IMR-90 (cell line): ENCODE measurements at regions not wholly inside any gene's neighbourhood (a gene's known extent, or its start where the extent isn't known, plus 50 kb on each side); places are given as distances from the start of the nearest gene placed in this dataset.

Experiments used
- ATAC-seq: fragments of 200-7000 bp; cut with Tn5 transposase; 2 replicates; pipeline ENCODE4 v1.9.1; 2020; ENCODE audit warnings: low read depth, mild to moderate bottlenecking, moderate library complexity
- BruUV-seq: library from RNA; stranded (reverse); fragments of 400-500 nt; replicated peaks from 2 replicates; lab custom pipeline; 2021; lab: Mats Ljungman, UMichigan
- CTCF ChIA-PET: fragments of 300-600 bp; formaldehyde crosslinking; extraction: SDS; loops from one replicate; lab custom pipeline; 2021; ENCODE audit warnings: antibody characterized with exemption; lab: Yijun Ruan, JAX
- POLR2A ChIA-PET: fragments of 300-600 bp; sonication (Branson Sonifier 250); formaldehyde crosslinking; loops from one replicate; lab custom pipeline; 2022; ENCODE audit warnings: antibody characterized with exemption; ENCODE audit not compliant: unreplicated experiment; lab: Charles Lee
- DNase-seq: peaks from one replicate; pipeline ENCODE4 v3.0.0; 2013
- H2AFZ ChIP-seq: replicated peaks from 2 replicates; pipeline ENCODE3; 2013; ENCODE audit warnings: low read length, mild to moderate bottlenecking; ENCODE audit not compliant: poor library complexity
- H2AK5ac ChIP-seq: 2 replicates; pipeline ENCODE4 v1.6.1; 2013; ENCODE audit warnings: low read depth, low read length, inconsistent platforms
- H2AK9ac ChIP-seq: replicated peaks from 2 replicates; pipeline ENCODE3; 2013; ENCODE audit warnings: mild to moderate bottlenecking, low read depth, low read length, moderate library complexity; ENCODE audit not compliant: poor library complexity
- H2BK120ac ChIP-seq: 2 replicates; pipeline ENCODE4 v1.6.1; 2013; ENCODE audit warnings: low read depth, low read length, inconsistent platforms
- H2BK15ac ChIP-seq: 3 replicates; pipeline ENCODE4 v1.6.1; 2013; ENCODE audit warnings: low read depth, low read length, inconsistent platforms
- H2BK20ac ChIP-seq: 2 replicates; pipeline ENCODE4 v1.6.1; 2013; ENCODE audit warnings: low read depth, mild to moderate bottlenecking, inconsistent platforms, low read length, moderate library complexity
- H2BK5ac ChIP-seq: 2 replicates; pipeline ENCODE4 v1.6.1; 2013; ENCODE audit warnings: mild to moderate bottlenecking, low read depth, low read length, inconsistent platforms; ENCODE audit not compliant: poor library complexity, severe bottlenecking
- H3K14ac ChIP-seq: replicated peaks from 2 replicates; pipeline ENCODE4 v1.6.1; 2013; ENCODE audit warnings: low read depth, low read length, inconsistent platforms
- H3K18ac ChIP-seq: 2 replicates; pipeline ENCODE4 v1.6.1; 2013; ENCODE audit warnings: low read depth, low read length, control low read depth
- H3K23ac ChIP-seq: 2 replicates; pipeline ENCODE4 v1.6.1; 2013; ENCODE audit warnings: low read depth, low read length, inconsistent platforms
- H3K27ac ChIP-seq: 2 replicates; pipeline ENCODE4 v1.5.1; 2013; ENCODE audit warnings: mild to moderate bottlenecking, control low read depth, low read length; ENCODE audit not compliant: insufficient read depth
- H3K27me3 ChIP-seq: 2 replicates; pipeline ENCODE4 v1.6.1; 2013; ENCODE audit warnings: low read length; ENCODE audit not compliant: control insufficient read depth, insufficient read depth
- H3K36me3 ChIP-seq: 2 replicates; pipeline ENCODE4 v1.6.1; 2013; ENCODE audit warnings: low read length, mixed read lengths; ENCODE audit not compliant: control insufficient read depth, insufficient read depth
- H3K4ac ChIP-seq: 2 replicates; pipeline ENCODE4 v1.6.1; 2013; ENCODE audit warnings: low read depth, low read length, inconsistent platforms
- H3K4me1 ChIP-seq: 2 replicates; pipeline ENCODE4 v1.6.1; 2013; ENCODE audit warnings: low read length, mixed read lengths; ENCODE audit not compliant: control insufficient read depth, insufficient read depth
- H3K4me2 ChIP-seq: 2 replicates; pipeline ENCODE4 v1.6.1; 2013; ENCODE audit warnings: low read depth, mild to moderate bottlenecking, control low read depth, low read length, moderate library complexity
- H3K4me3 ChIP-seq: 2 replicates; pipeline ENCODE4 v1.5.1; 2013; ENCODE audit warnings: low read depth, mild to moderate bottlenecking, control low read depth, low read length, moderate library complexity; ENCODE audit not compliant: insufficient read depth
- H3K56ac ChIP-seq: 2 replicates; pipeline ENCODE4 v1.6.1; 2013; ENCODE audit warnings: low read length, inconsistent platforms; ENCODE audit not compliant: insufficient read depth; ENCODE audit errors: extremely low read depth
- H3K79me1 ChIP-seq, 2 experiments: 2 replicates each; pipeline ENCODE4 v1.6.1; 2013; ENCODE audit warnings: low read length in 2 of 2, inconsistent platforms in 1 of 2, low read depth in 1 of 2
- H3K9ac ChIP-seq: 2 replicates; pipeline ENCODE4 v1.6.1; 2013; ENCODE audit warnings: low read depth, low read length, control low read depth
- H3K9me1 ChIP-seq: 2 replicates; pipeline ENCODE4 v1.6.1; 2013; ENCODE audit warnings: low read length, inconsistent platforms; ENCODE audit not compliant: insufficient read depth
- H3K9me3 ChIP-seq: 2 replicates; pipeline ENCODE4 v1.6.1; 2013; ENCODE audit warnings: low read length; ENCODE audit not compliant: control insufficient read depth, insufficient read depth
- H4K20me1 ChIP-seq: 2 replicates; pipeline ENCODE4 v1.6.1; 2013; ENCODE audit warnings: low read length, inconsistent platforms; ENCODE audit not compliant: insufficient read depth
- H4K5ac ChIP-seq: 2 replicates; pipeline ENCODE4 v1.6.1; 2013; ENCODE audit warnings: mild to moderate bottlenecking, low read depth, low read length, control low read depth
- H4K8ac ChIP-seq, 2 experiments: 2 replicates each; pipeline ENCODE4 v1.6.1; 2013; ENCODE audit warnings: low read depth in 2 of 2, low read length in 2 of 2, control low read depth in 1 of 2, inconsistent platforms in 1 of 2
- H4K91ac ChIP-seq: 2 replicates; pipeline ENCODE4 v1.6.1; 2013; ENCODE audit warnings: low read depth, low read length, inconsistent platforms; ENCODE audit not compliant: insufficient read depth
- FOS ChIP-seq: fragments of 150-350 bp; IDR thresholded peaks from 2 replicates; pipeline ENCODE4 v1.6.1; 2016; ENCODE audit warnings: low read depth, low read length
- NFE2L2 ChIP-seq: fragments of 150-350 bp; IDR thresholded peaks from 2 replicates; pipeline ENCODE4 v1.6.1; 2016; ENCODE audit warnings: low read depth, mild to moderate bottlenecking, low read length
- RAD21 ChIP-seq: IDR thresholded peaks from 2 replicates; pipeline ENCODE4 v1.6.1; 2012; ENCODE audit warnings: low read length, improper control_type of control experiment
- WGBS, 2 experiments: methylation state at CpG; one replicate each; pipeline versions ENCODE4 v1.1.5 to v1.1.7; 2013; ENCODE audit warnings: missing lambda C conversion rate in 2 of 2; ENCODE audit not compliant: insufficient read length in 1 of 2; ENCODE audit errors: extremely low coverage in 2 of 2; 5-methylcytosine and 5-hydroxymethylcytosine counted together
- dilution Hi-C: fragments of 300-500 bp; cut with HindIII; formaldehyde crosslinking; loops from one replicate; pipeline ENCODE4 v1.14.3; 2018; ENCODE audit warnings: low sequenced_read_pairs; ENCODE audit not compliant: unreplicated experiment
- in situ Hi-C: fragments of 300-500 bp; cut with MboI; formaldehyde crosslinking; loops from 3 replicates; pipeline ENCODE4 v1.14.3; 2019; ENCODE audit warnings: low sequenced_read_pairs, inconsistent platforms, mixed read lengths
- intact Hi-C: fragments of 100-400 bp; cut with micrococcal nuclease; formaldehyde crosslinking; loops from 2 replicates; pipeline ENCODE4 v1.10.0; 2022
- TF ChIP-seq, protein P1 (sequence below): fragments of 150-350 bp; IDR thresholded peaks from 2 replicates; pipeline ENCODE4 v1.6.1; 2017; ENCODE audit warnings: mild to moderate bottlenecking, antibody characterized with exemption, low read length, low read depth
- TF ChIP-seq, protein P2 (sequence below): fragments of 150-350 bp; IDR thresholded peaks from 2 replicates; pipeline ENCODE4 v1.6.1; 2016; ENCODE audit warnings: low read depth, mild to moderate bottlenecking, low read length, moderate library complexity, borderline replicate concordance
- TF ChIP-seq, protein P3 (sequence below): conservative IDR thresholded peaks from 2 replicates; pipeline ENCODE4 v1.5.1; 2012; ENCODE audit warnings: mild to moderate bottlenecking, low read depth, low read length, improper control_type of control experiment

DNA sequence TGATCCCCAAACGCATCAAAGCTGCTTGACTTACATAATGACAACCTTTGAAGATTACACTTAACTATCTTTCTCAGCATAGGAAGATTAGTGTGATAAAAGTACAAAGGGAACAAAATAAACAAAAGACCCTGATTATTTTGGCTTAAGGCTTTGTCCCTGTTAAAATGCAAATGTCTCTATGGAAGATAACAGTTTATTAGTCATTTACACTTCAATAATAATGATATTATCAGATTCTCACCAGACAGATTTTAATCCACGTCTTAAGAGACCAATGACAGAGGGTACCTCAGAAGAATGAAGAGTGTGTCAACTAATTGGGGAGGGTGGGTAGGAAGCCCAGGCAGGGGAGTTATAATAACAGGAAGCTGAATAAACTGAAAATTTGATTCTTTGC lies 510.4 kb upstream of the PTBP2 start:
- ChIA-PET POLR2A (no interaction called here), CTCF (no interaction called here)
- no peak overlapping the region for H2AK5ac ChIP-seq
- H3K56ac ChIP-seq = no peak overlapping the region
- no peaks in the 10 kb centered on the region for H3K9me3 ChIP-seq
- no peak overlapping the region for H3K14ac ChIP-seq
- no peaks in the 10 kb centered on the region for H4K20me1 ChIP-seq
- H4K8ac ChIP-seq = no peak overlapping the region
- no peak overlapping the region for H2BK5ac ChIP-seq
- BruUV-seq = no TSS peak
- H3K4ac ChIP-seq = no peak overlapping the region
- peaks cover 2% of the 10 kb centered on the region; the same call in 1 of the 2 replicates for H3K27me3 ChIP-seq
- no peak overlapping the region for H3K27ac ChIP-seq
- no peaks in the 10 kb centered on the region for H3K9me1 ChIP-seq
- H3K79me1 ChIP-seq = no peaks in the 10 kb centered on the region
- WGBS, 2 experiments = no CpG with 5 or more reads among the region's 2 CpGs
- no peak overlapping the region for H3K9ac ChIP-seq
- no peak overlapping the region for H4K5ac ChIP-seq
- H3K4me2 ChIP-seq = no peak overlapping the region
- dilution Hi-C loops (no loop called here), in situ Hi-C loops (no loop called here), intact Hi-C loops (no loop called here)
- no peak overlapping the region for H2BK120ac ChIP-seq
- no peaks in the 10 kb centered on the region for H3K36me3 ChIP-seq
- H3K23ac ChIP-seq = no peak overlapping the region
- no peak overlapping the region for H3K18ac ChIP-seq
- DNase-seq (no peak), ATAC-seq (no peak)
- H2BK20ac ChIP-seq = no peak overlapping the region
- no peaks in the 10 kb centered on the region for H3K4me1 ChIP-seq
- H2BK15ac ChIP-seq = no peak overlapping the region
- no peak overlapping the region for H4K91ac ChIP-seq
- no peak overlapping the region for H2AFZ ChIP-seq
- no peak overlapping the region for H2AK9ac ChIP-seq
- TF ChIP-seq, protein P1, sequence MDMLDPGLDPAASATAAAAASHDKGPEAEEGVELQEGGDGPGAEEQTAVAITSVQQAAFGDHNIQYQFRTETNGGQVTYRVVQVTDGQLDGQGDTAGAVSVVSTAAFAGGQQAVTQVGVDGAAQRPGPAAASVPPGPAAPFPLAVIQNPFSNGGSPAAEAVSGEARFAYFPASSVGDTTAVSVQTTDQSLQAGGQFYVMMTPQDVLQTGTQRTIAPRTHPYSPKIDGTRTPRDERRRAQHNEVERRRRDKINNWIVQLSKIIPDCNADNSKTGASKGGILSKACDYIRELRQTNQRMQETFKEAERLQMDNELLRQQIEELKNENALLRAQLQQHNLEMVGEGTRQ = no peak
- TF ChIP-seq NFE2L2 = no peak
- no peak for TF ChIP-seq RAD21
- TF ChIP-seq, protein P2, sequence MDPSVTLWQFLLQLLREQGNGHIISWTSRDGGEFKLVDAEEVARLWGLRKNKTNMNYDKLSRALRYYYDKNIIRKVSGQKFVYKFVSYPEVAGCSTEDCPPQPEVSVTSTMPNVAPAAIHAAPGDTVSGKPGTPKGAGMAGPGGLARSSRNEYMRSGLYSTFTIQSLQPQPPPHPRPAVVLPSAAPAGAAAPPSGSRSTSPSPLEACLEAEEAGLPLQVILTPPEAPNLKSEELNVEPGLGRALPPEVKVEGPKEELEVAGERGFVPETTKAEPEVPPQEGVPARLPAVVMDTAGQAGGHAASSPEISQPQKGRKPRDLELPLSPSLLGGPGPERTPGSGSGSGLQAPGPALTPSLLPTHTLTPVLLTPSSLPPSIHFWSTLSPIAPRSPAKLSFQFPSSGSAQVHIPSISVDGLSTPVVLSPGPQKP = no peak
- TF ChIP-seq FOS = no peak
- TF ChIP-seq, protein P3, sequence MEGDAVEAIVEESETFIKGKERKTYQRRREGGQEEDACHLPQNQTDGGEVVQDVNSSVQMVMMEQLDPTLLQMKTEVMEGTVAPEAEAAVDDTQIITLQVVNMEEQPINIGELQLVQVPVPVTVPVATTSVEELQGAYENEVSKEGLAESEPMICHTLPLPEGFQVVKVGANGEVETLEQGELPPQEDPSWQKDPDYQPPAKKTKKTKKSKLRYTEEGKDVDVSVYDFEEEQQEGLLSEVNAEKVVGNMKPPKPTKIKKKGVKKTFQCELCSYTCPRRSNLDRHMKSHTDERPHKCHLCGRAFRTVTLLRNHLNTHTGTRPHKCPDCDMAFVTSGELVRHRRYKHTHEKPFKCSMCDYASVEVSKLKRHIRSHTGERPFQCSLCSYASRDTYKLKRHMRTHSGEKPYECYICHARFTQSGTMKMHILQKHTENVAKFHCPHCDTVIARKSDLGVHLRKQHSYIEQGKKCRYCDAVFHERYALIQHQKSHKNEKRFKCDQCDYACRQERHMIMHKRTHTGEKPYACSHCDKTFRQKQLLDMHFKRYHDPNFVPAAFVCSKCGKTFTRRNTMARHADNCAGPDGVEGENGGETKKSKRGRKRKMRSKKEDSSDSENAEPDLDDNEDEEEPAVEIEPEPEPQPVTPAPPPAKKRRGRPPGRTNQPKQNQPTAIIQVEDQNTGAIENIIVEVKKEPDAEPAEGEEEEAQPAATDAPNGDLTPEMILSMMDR = no peak
- H3K4me3 ChIP-seq = no peak overlapping the region
